ENCODE measurements at regions not wholly inside any gene's neighbourhood (a gene's known extent, or its start where the extent isn't known, plus 50 kb on each side); places are given as distances from the start of the nearest gene placed in this dataset.

DNA sequence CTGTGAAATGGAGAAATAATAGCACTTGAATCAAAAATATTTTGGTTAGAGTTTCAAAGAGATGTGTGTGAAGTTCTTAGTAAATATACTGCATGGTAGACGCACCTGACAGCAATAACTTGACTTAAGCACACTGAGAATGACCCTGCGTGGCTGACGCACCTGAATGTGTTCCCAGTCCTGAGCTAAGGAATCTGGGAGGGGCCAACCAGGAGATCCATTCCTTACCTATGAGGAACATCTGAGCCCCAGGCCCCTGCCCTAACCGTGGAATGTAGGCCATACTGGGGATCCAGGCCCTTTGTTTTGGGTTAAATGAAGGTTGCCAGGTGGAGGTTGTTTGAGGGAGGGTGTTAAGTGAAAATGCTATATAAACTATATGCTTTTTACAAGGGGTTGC is 284.4 kb downstream of the RBM43 start:
- CTCF ChIA-PET: no interaction called here
- no peaks in the 10 kb centered on the region for H3K4me1 Mint-ChIP-seq
- no peak overlapping the region for H3K27ac Mint-ChIP-seq
- H3K27me3 Mint-ChIP-seq: peaks cover 3% of the 10 kb centered on the region
- no peak overlapping the region for H3K4me3 Mint-ChIP-seq
- H3K36me3 Mint-ChIP-seq: no peaks in the 10 kb centered on the region
- DNase-seq: no peak
- no peaks in the 10 kb centered on the region for H3K9me3 Mint-ChIP-seq

DNA sequence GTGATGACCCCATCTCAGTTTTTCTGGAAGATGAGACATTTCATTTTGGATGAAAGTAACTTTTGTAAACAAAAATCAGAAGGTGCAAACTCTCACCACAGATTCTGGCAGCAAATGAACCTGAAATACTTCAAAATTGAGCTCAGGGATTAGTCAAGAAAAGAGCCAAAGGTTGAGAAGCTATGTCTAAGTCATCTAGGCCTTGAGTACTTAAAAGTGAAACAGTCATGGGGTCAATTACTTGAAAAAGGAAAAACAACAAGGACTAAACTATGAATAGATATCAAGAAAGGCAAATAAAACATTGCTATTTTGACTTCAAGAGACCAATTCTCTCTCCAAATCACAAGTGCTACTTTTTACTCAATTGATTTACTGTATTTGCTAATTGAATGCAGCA is 285.1 kb downstream of the RBM43 start:
- Mint-ChIP-seq H3K27me3 (no peaks in the 10 kb centered on the region), H3K36me3 (no peaks in the 10 kb centered on the region), H3K4me3 (no peak overlapping the region), H3K27ac (no peak overlapping the region), H3K4me1 (no peaks in the 10 kb centered on the region), H3K9me3 (no peaks in the 10 kb centered on the region)
- CTCF ChIA-PET: no interaction called here
- no peak for DNase-seq

DNA sequence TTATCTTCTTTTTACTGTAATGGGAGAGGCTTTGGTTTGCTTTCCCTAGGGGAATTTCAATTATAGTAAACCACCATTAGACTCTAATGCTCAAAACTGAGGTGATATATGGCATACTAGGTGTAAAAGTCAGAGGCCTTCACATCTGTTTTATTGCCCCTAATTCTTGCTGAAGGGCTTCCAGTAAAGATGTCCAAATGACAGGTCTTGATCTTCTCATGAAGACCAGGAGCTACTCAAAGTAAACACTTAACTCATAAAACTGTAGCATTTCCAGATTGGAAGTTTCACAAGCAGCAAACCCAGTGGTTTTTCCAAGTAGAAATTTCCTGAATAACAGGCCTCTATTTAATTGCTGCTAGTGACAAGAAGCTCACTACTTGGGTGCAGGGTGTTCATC is 286.8 kb downstream of the RBM43 start:
- Mint-ChIP-seq H3K9me3 (no peaks in the 10 kb centered on the region), H3K27ac (no peak overlapping the region), H3K4me1 (no peaks in the 10 kb centered on the region), H3K4me3 (no peak overlapping the region), H3K27me3 (no peaks in the 10 kb centered on the region), H3K36me3 (no peaks in the 10 kb centered on the region)
- CTCF ChIA-PET: interaction anchor here (1.2 kb wide), 1 partner anchor 382 kb away, joined by 3 read pairs; no protein-coding TSS in a partner anchor
- DNase-seq: no peak

DNA sequence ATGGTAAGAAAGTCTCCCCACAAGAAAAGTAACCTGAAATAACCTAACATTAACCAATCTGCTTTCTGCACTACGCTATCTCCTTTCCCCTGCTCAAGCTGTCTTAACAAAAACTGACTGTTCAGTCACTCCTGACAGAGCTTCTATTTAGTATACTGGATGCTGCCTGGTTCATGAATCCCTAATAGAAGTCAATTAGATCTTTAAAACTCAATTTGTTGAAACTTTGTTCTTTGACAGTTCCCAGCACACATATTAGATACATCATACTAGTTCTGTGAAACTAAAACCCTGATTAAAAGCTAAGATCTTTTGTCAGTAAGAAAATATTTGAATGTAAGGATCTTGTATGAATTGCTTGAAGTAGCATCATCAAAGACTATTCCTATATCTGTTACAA is 287.4 kb downstream of the RBM43 start:
- Mint-ChIP-seq H3K36me3 (no peaks in the 10 kb centered on the region), H3K4me1 (no peaks in the 10 kb centered on the region), H3K27ac (no peak overlapping the region), H3K27me3 (no peaks in the 10 kb centered on the region), H3K4me3 (no peak overlapping the region), H3K9me3 (no peaks in the 10 kb centered on the region)
- no peak for DNase-seq
- CTCF ChIA-PET: interaction anchor here (1.2 kb wide), 1 partner anchor 381 kb away, joined by 3 read pairs; no protein-coding TSS in a partner anchor

DNA sequence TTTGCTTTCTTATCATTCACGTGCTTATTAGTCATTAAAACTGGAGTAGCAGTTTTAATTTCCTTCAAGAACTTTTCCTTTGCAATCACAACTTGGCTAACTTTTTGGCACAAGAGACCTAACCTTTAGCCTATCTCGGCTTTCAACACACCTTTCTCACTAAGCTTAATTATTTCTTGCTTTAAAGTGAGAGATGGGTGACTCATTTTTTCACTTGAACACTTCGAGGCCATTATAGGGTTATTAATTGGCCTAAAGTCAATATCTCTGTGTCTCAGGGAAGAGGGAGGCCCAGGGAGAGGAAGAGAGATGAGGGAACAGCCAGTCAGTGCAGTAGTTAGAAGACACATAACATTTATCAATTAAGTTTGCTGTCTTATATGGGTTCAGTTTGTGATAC is 289.8 kb downstream of the RBM43 start:
- H3K36me3 Mint-ChIP-seq: no peaks in the 10 kb centered on the region
- DNase-seq: no peak
- H3K9me3 Mint-ChIP-seq: no peaks in the 10 kb centered on the region
- CTCF ChIA-PET: no interaction called here
- H3K4me1 Mint-ChIP-seq: no peaks in the 10 kb centered on the region
- no peak overlapping the region for H3K4me3 Mint-ChIP-seq
- H3K27ac Mint-ChIP-seq: no peak overlapping the region
- H3K27me3 Mint-ChIP-seq: no peaks in the 10 kb centered on the region

DNA sequence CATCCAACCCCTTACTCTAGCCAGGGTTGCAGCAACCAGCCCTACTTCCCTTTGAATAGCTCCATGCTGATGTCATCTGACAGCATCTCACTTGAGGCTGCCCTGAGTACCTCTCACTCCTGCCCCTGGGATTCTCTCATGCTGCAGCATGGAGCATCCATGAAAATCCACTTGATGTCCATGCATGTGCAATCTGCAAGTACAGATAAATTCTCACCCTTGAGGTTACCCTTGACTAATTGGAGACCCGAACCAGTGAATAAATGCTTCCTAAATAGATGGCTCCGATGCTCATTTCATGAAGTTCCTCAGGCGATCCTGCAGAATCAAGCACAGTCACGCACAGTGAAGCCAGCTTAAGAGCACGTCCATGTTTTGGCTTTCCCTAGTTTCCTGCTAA is 298.3 kb downstream of the RBM43 start:
- Mint-ChIP-seq H3K36me3 (no peaks in the 10 kb centered on the region), H3K27ac (no peak overlapping the region), H3K27me3 (no peaks in the 10 kb centered on the region), H3K9me3 (no peaks in the 10 kb centered on the region), H3K4me1 (no peaks in the 10 kb centered on the region), H3K4me3 (no peak overlapping the region)
- no peak for DNase-seq
- CTCF ChIA-PET: no interaction called here

DNA sequence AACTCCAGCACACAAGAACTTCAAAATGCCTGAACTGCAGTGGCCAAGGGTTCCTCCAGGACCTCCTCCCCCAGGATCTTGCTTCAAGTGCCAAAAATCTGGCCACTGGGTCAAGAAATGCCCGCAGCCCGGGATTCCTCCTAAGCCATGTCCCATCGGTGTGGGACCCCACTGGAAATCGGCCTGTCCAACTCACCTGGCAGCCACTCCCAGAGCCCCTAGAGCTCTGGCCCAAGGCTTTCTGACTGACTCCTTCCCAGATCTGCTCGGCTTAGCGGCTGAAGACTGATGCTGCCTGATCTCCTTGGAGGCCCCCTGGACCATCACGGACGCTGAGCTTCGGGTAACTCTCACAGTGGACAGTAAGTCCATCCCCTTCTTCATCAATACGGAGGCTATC is 306.4 kb downstream of the RBM43 start:
- H3K27me3 Mint-ChIP-seq: no peaks in the 10 kb centered on the region
- H3K36me3 Mint-ChIP-seq: no peaks in the 10 kb centered on the region
- H3K4me3 Mint-ChIP-seq: no peak overlapping the region
- H3K27ac Mint-ChIP-seq: no peak overlapping the region
- CTCF ChIA-PET: no interaction called here
- H3K9me3 Mint-ChIP-seq: no peaks in the 10 kb centered on the region
- no peaks in the 10 kb centered on the region for H3K4me1 Mint-ChIP-seq
- no peak for DNase-seq

DNA sequence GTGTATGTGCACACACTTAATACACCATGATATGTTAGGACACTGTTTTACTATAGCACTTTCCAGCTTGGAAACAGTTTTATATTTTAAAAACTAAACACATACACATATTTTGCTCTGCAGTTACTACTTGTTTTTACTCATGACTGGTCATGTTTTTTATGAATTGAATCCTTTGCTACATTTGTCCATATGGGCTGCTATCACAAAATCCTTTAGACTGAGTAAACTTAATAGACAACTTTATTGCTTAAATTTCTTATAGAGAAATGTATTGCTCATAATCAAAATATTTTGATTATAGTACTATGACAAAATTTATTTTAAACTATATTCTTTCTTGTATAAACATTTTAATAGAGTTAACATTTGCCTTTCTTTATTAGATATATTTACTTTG is 314.8 kb downstream of the RBM43 start:
- Mint-ChIP-seq H3K4me3 (no peak overlapping the region), H3K27me3 (no peaks in the 10 kb centered on the region), H3K9me3 (no peaks in the 10 kb centered on the region), H3K27ac (no peak overlapping the region), H3K4me1 (no peaks in the 10 kb centered on the region), H3K36me3 (no peaks in the 10 kb centered on the region)
- no peak for DNase-seq
- CTCF ChIA-PET: no interaction called here

DNA sequence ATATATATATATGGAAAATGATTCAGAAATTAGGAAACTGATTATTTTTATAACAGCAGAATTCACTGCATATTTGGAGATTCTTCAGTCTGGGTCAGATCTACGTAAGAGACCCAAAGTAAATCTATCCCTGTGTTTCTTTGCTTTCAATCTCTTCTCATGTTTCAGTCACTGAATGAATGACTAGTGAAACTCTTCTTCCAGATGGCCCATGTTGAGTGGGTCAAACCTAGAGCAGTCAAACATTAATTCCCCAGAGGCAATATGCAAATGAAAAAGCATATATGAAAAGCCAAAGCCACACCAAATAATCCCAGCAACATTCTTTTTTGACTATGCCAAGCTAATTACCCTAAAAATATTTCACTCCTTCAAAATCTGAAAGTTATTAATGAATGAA is 317.3 kb downstream of the RBM43 start:
- Mint-ChIP-seq H3K4me3 (no peak overlapping the region), H3K9me3 (no peaks in the 10 kb centered on the region), H3K4me1 (no peaks in the 10 kb centered on the region), H3K36me3 (no peaks in the 10 kb centered on the region), H3K27me3 (no peaks in the 10 kb centered on the region), H3K27ac (no peak overlapping the region)
- no peak for DNase-seq
- CTCF ChIA-PET: no interaction called here

DNA sequence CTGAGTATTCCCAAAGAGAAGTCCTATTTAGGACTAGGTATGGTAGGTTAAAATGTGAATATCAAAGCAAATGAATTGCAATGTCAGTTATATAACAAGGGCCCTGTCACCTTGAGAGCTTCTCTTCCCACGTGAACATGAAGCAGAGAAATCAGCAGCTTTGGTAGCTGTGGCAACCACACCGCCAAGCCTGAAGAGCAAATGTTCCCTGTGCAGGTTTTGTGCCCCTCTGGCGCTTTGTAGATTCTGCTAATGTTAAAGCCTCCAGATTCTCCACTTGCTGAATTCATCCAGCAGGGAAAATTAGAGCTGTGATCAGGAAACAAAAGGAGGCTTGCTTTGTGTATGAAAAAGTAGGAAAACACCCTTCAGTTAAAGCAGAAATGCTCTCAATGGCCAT is 322.6 kb downstream of the RBM43 start:
- Mint-ChIP-seq H3K4me1 (no peaks in the 10 kb centered on the region), H3K27ac (no peak overlapping the region), H3K27me3 (no peaks in the 10 kb centered on the region), H3K4me3 (no peak overlapping the region), H3K36me3 (no peaks in the 10 kb centered on the region), H3K9me3 (no peaks in the 10 kb centered on the region)
- CTCF ChIA-PET: no interaction called here
- DNase-seq: no peak

DNA sequence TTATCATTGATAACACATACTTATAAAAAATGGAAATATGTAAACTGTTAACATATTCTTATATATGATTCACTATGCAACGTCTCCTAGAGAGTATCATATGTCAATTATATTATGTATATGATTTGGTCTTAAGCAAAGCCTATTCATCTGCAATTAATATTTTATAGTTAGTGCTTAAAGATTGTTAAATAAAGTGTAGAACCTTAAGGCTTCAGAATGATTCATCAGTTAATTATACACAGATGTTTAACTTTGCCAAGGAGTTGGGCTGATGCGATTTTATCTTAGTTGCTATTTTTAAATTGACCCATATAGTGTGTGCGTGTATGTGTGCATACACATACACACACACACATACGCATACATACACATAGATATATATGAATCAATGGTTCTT is 323.1 kb downstream of the RBM43 start:
- H3K27me3 Mint-ChIP-seq: no peaks in the 10 kb centered on the region
- H3K27ac Mint-ChIP-seq: no peak overlapping the region
- no peak for DNase-seq
- H3K4me3 Mint-ChIP-seq: no peak overlapping the region
- CTCF ChIA-PET: no interaction called here
- no peaks in the 10 kb centered on the region for H3K4me1 Mint-ChIP-seq
- H3K9me3 Mint-ChIP-seq: no peaks in the 10 kb centered on the region
- H3K36me3 Mint-ChIP-seq: no peaks in the 10 kb centered on the region

DNA sequence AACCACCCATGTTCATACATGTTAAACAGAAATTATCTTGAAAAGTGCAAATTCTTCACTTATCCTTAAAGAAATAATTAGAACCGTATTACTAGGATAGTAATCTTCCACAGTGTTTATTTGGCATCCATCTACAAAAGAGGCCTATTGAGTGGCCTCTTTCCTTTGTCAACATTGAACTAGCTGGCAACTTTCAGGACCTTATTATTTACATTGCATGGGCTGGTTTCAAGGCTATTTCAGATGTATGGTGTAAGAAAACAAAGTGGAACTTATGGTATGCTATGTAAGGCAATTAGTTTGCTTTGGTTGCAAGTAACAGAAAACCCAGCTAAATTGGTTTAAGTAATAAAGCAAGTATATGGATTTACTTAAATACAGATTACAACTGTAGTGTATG is 324.6 kb downstream of the RBM43 start:
- CTCF ChIA-PET: no interaction called here
- H3K36me3 Mint-ChIP-seq: no peaks in the 10 kb centered on the region
- no peak for DNase-seq
- H3K27ac Mint-ChIP-seq: no peak overlapping the region
- H3K4me1 Mint-ChIP-seq: no peaks in the 10 kb centered on the region
- H3K27me3 Mint-ChIP-seq: no peaks in the 10 kb centered on the region
- H3K4me3 Mint-ChIP-seq: no peak overlapping the region
- no peaks in the 10 kb centered on the region for H3K9me3 Mint-ChIP-seq

DNA sequence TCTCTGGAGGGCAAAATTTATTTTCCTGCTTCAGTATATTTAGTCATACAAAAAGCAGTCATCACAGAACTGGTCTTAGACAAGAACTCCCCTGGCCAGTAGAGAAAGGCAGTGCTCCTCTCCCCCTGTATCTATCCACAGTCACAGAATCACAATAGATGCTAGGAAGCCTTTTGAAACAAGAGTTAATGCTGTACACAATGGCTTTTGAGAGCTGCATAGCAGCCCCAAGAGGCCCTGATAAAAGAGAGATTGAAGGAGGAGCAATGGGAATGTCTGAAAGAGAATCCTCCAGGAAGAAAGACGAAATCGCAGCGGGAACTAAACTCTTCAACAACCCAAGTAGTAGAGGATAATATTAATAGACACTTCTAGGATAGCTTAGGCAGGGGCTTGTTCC is 330.2 kb downstream of the RBM43 start:
- H3K27me3 Mint-ChIP-seq: no peaks in the 10 kb centered on the region
- no peak for DNase-seq
- H3K27ac Mint-ChIP-seq: no peak overlapping the region
- H3K9me3 Mint-ChIP-seq: no peaks in the 10 kb centered on the region
- no peaks in the 10 kb centered on the region for H3K4me1 Mint-ChIP-seq
- H3K36me3 Mint-ChIP-seq: no peaks in the 10 kb centered on the region
- no peak overlapping the region for H3K4me3 Mint-ChIP-seq
- CTCF ChIA-PET: no interaction called here

DNA sequence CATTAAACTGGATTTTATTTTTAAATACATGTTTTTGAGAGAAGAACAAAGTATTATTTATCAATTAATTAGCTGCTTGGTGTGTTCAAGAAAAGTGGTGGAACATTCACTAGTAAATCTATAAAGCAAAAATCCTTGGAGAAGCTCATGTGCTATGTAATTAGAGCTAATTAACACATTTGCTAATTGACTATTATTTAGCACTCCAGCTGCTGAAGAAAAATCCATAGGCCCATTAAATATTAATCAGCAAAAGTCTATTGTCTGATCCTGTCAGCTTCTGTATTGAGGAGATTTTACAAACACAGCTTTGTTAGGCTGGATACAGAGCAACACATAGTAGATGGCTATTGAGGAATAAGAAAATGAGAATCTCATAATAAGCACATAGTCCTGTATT is 336.1 kb downstream of the RBM43 start:
- Mint-ChIP-seq H3K27ac (no peak overlapping the region), H3K4me1 (no peaks in the 10 kb centered on the region), H3K36me3 (no peaks in the 10 kb centered on the region), H3K27me3 (no peaks in the 10 kb centered on the region), H3K4me3 (no peak overlapping the region), H3K9me3 (no peaks in the 10 kb centered on the region)
- no peak for DNase-seq
- CTCF ChIA-PET: no interaction called here

DNA sequence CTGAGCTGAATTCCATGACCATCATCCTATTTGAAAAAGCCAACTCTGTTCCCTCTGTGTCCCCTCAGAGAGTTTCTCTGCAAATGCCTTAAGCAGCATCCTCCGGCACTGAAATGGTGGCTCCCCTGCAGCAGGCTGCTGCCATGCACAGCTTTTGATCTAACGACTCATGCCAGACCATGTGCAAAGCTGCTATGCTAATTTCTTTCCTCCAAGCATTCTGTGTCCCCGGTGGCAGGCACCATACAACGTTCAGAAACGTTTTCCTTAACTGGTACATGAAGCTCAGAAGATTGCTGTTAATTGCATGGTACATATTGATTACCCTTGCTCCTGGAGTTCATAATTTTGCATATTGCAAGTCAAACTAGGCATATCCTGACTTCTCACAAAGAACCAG is 336.8 kb downstream of the RBM43 start:
- Mint-ChIP-seq H3K27me3 (no peaks in the 10 kb centered on the region), H3K4me3 (no peak overlapping the region), H3K4me1 (no peaks in the 10 kb centered on the region), H3K27ac (no peak overlapping the region), H3K36me3 (no peaks in the 10 kb centered on the region), H3K9me3 (no peaks in the 10 kb centered on the region)
- CTCF ChIA-PET: no interaction called here
- no peak for DNase-seq

DNA sequence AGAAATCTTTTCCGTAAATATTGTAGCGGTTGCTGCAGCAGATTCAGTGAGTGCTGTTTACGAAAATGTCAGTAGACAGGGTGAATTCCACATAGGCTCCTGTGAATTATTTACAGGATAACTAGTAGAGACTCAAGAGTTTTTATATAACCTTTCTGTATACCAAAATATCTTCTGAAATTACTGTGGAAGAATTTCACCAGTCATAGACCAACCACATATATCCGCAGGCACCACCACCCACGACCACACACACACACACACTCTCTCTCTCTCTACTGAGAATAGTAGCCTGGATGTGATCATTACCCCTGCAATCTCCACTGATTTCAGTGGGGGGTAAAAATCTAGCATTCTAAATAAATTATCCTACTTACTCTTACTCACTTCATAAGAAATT is 341.8 kb downstream of the RBM43 start:
- no peaks in the 10 kb centered on the region for H3K4me1 Mint-ChIP-seq
- no peak overlapping the region for H3K4me3 Mint-ChIP-seq
- H3K27me3 Mint-ChIP-seq: no peaks in the 10 kb centered on the region
- CTCF ChIA-PET: no interaction called here
- DNase-seq: no peak
- no peaks in the 10 kb centered on the region for H3K9me3 Mint-ChIP-seq
- H3K36me3 Mint-ChIP-seq: no peaks in the 10 kb centered on the region
- no peak overlapping the region for H3K27ac Mint-ChIP-seq
